ENCODE measurements at regions not wholly inside any gene's neighbourhood (a gene's known extent, or its start where the extent isn't known, plus 50 kb on each side); places are given as distances from the start of the nearest gene placed in this dataset.

GRCh38 chr9:22815246-22815645, 368.6 kb downstream of the DMRTA1 start:
- ATAC-seq, result no peak

GRCh38 chr9:22817181-22817580, 370.6 kb downstream of the DMRTA1 start:
- H3K27me3 ChIP-seq (ENCODE audit: control insufficient read depth, insufficient read depth, low read length), result no peaks in the 10 kb centered on the region
- no peak overlapping the region for H3K4me3 ChIP-seq (ENCODE audit: low read length)
- H3K9me3 Mint-ChIP-seq, result peaks cover 17 to 26% of the 10 kb centered on the region in 2 donors
- TF ChIP-seq CTCF (IDR thresholded peaks at IDR 0.05), result no peak
- no peak overlapping the region for H3K27ac ChIP-seq (ENCODE audit: low read length)
- no peaks in the 10 kb centered on the region for H3K4me1 Mint-ChIP-seq
- H3K36me3 ChIP-seq (ENCODE audit: control insufficient read depth, insufficient read depth, low read length), result no peaks in the 10 kb centered on the region
- no peaks in the 10 kb centered on the region for H3K4me1 ChIP-seq (ENCODE audit: control insufficient read depth, insufficient read depth, low read length)
- H3K4me3 Mint-ChIP-seq, result no peak overlapping the region
- intact Hi-C loops (cut with micrococcal nuclease), result no loop called here
- H3K27me3 Mint-ChIP-seq (ENCODE audit: low read depth in 2 of 2), result no peaks in the 10 kb centered on the region
- peaks cover 2% of the 10 kb centered on the region for H3K9me3 ChIP-seq (ENCODE audit: control insufficient read depth, insufficient read depth, low read length)
- ATAC-seq, result no peak
- H3K27ac Mint-ChIP-seq, result no peak overlapping the region
- no peak for DNase-seq
- H3K36me3 Mint-ChIP-seq, result peaks cover 11% of the 10 kb centered on the region

More at GRCh38 chr9:22815246-22815645, 368.6 kb downstream of the DMRTA1 start:
- intact Hi-C loops (cut with micrococcal nuclease), result no loop called here
- Histone ChIP-seq H3K27ac (ENCODE audit: low read length) (no peak overlapping the region), H3K27me3 (ENCODE audit: control insufficient read depth, insufficient read depth, low read length) (no peaks in the 10 kb centered on the region), H3K4me1 (ENCODE audit: control insufficient read depth, insufficient read depth, low read length) (no peaks in the 10 kb centered on the region), H3K36me3 (ENCODE audit: control insufficient read depth, insufficient read depth, low read length) (no peaks in the 10 kb centered on the region), H3K9me3 (ENCODE audit: control insufficient read depth, insufficient read depth, low read length) (peaks cover 3% of the 10 kb centered on the region), H3K4me3 (ENCODE audit: low read length) (no peak overlapping the region)
- Mint-ChIP-seq H3K4me3 (no peak overlapping the region), H3K27me3 (ENCODE audit: low read depth in 2 of 2) (no peaks in the 10 kb centered on the region), H3K4me1 (no peaks in the 10 kb centered on the region), H3K9me3 (peaks cover 12 to 23% of the 10 kb centered on the region in 2 donors), H3K27ac (no peak overlapping the region), H3K36me3 (no peaks in the 10 kb centered on the region)
- TF ChIP-seq CTCF (IDR thresholded peaks at IDR 0.05), result no peak
- 65% methylated on average over 3 of the region's 3 CpGs for WGBS (ENCODE audit: insufficient coverage)
- no peak for DNase-seq

GRCh38 chr9:22829236-22829635, 382.6 kb downstream of the DMRTA1 start:
- no peaks in the 10 kb centered on the region for H3K36me3 ChIP-seq (ENCODE audit: control insufficient read depth, insufficient read depth, low read length)
- H3K36me3 Mint-ChIP-seq, result peaks cover 5% of the 10 kb centered on the region
- no peak overlapping the region for H3K4me3 Mint-ChIP-seq
- 91% methylated on average over 1 of the region's 1 CpG for WGBS (ENCODE audit: insufficient coverage)
- H3K9me3 Mint-ChIP-seq, result peaks cover 11 to 18% of the 10 kb centered on the region in 2 donors
- no peaks in the 10 kb centered on the region for H3K27me3 Mint-ChIP-seq (ENCODE audit: low read depth in 2 of 2)
- H3K27me3 ChIP-seq (ENCODE audit: control insufficient read depth, insufficient read depth, low read length), result no peaks in the 10 kb centered on the region
- intact Hi-C loops (cut with micrococcal nuclease), result no loop called here
- no peak overlapping the region for H3K27ac Mint-ChIP-seq
- no peaks in the 10 kb centered on the region for H3K9me3 ChIP-seq (ENCODE audit: control insufficient read depth, insufficient read depth, low read length)
- H3K4me1 ChIP-seq (ENCODE audit: control insufficient read depth, insufficient read depth, low read length), result no peaks in the 10 kb centered on the region
- H3K27ac ChIP-seq (ENCODE audit: low read length), result no peak overlapping the region
- ATAC-seq (no peak), DNase-seq (no peak)
- H3K4me3 ChIP-seq (ENCODE audit: low read length), result no peak overlapping the region
- TF ChIP-seq CTCF (IDR thresholded peaks at IDR 0.05), result no peak
- no peaks in the 10 kb centered on the region for H3K4me1 Mint-ChIP-seq

- no peaks in the 10 kb centered on the region for H3K27me3 Mint-ChIP-seq (ENCODE audit: low read depth in 2 of 2)
- H3K27ac Mint-ChIP-seq, result no peak overlapping the region
- Histone ChIP-seq H3K27me3 (ENCODE audit: control insufficient read depth, insufficient read depth, low read length) (no peaks in the 10 kb centered on the region), H3K4me3 (ENCODE audit: low read length) (no peak overlapping the region), H3K4me1 (ENCODE audit: control insufficient read depth, insufficient read depth, low read length) (no peaks in the 10 kb centered on the region), H3K36me3 (ENCODE audit: control insufficient read depth, insufficient read depth, low read length) (no peaks in the 10 kb centered on the region), H3K27ac (ENCODE audit: low read length) (no peak overlapping the region), H3K9me3 (ENCODE audit: control insufficient read depth, insufficient read depth, low read length) (peaks cover 3% of the 10 kb centered on the region)
- no peak overlapping the region for H3K4me3 Mint-ChIP-seq
- 49% methylated on average over 3 of the region's 3 CpGs for WGBS (ENCODE audit: insufficient coverage)
- H3K4me1 Mint-ChIP-seq, result no peaks in the 10 kb centered on the region
- no peaks in the 10 kb centered on the region for H3K36me3 Mint-ChIP-seq
- intact Hi-C loops (cut with micrococcal nuclease), result no loop called here
- ATAC-seq, result no peak
- TF ChIP-seq CTCF (IDR thresholded peaks at IDR 0.05), result no peak
- peaks cover 10 to 13% of the 10 kb centered on the region in 2 donors for H3K9me3 Mint-ChIP-seq
- DNase-seq, result no peak
Measured at GRCh38 chr9:22838266-22838665, 391.6 kb downstream of the DMRTA1 start.
